PC-3 (cell line): ENCODE measurements at regions not wholly inside any gene's neighbourhood (a gene's known extent, or its start where the extent isn't known, plus 50 kb on each side); places are given as distances from the start of the nearest gene placed in this dataset.

Source experiments
- EZH2 ChIP-seq: fragments of 300-600 bp; sonication (generic); IDR thresholded peaks from one replicate; pipeline ENCODE4 v1.6.1; 2017; ENCODE audit warnings: antibody characterized with exemption, mild to moderate bottlenecking, low read length; ENCODE audit not compliant: unreplicated experiment
- TF ChIP-seq, protein P1 (sequence below): fragments of 300-600 bp; sonication (generic); conservative IDR thresholded peaks from 2 replicates; pipeline ENCODE4 v1.5.1; 2017; ENCODE audit warnings: antibody characterized with exemption, low read depth, mild to moderate bottlenecking, low read length

DNA sequence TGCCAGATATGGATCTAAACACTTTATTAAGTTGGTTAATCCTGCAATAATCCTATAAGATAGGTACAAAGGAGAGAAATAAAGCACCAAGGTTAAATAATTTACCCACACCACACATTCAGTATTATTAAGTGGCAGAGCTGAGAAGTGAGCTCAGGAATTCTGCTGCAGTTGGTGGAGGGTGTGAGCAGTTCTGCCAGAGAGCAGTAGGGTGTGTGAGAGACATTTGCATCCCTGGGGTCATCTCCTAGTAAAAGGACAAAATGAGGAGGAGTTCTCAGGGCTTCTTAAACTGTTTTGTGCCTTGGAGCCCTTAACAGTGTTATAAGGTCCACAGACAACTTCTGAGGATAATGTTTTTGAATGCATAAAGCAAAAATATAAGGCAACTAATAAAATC is 484.5 kb downstream of the TAFA4 start:
- TF ChIP-seq, protein P1, sequence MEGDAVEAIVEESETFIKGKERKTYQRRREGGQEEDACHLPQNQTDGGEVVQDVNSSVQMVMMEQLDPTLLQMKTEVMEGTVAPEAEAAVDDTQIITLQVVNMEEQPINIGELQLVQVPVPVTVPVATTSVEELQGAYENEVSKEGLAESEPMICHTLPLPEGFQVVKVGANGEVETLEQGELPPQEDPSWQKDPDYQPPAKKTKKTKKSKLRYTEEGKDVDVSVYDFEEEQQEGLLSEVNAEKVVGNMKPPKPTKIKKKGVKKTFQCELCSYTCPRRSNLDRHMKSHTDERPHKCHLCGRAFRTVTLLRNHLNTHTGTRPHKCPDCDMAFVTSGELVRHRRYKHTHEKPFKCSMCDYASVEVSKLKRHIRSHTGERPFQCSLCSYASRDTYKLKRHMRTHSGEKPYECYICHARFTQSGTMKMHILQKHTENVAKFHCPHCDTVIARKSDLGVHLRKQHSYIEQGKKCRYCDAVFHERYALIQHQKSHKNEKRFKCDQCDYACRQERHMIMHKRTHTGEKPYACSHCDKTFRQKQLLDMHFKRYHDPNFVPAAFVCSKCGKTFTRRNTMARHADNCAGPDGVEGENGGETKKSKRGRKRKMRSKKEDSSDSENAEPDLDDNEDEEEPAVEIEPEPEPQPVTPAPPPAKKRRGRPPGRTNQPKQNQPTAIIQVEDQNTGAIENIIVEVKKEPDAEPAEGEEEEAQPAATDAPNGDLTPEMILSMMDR = no peak
- no peak for TF ChIP-seq EZH2
